GM12878 (cell line): ENCODE measurements at regions not wholly inside any gene's neighbourhood (a gene's known extent, or its start where the extent isn't known, plus 50 kb on each side); places are given as distances from the start of the nearest gene placed in this dataset.

Experiments used
- ATAC-seq: fragments of 200-7000 bp; cut with Tn5 transposase; 3 replicates; pipeline ENCODE4 v1.9.1; 2020; ENCODE audit warnings: mild to moderate bottlenecking, moderate library complexity
- BruUV-seq: library from RNA; stranded (reverse); fragments of 400-500 nt; replicated peaks from 2 replicates; lab custom pipeline; 2021; lab: Mats Ljungman, UMichigan
- CTCF ChIA-PET: fragments of 300-600 bp; sonication (Branson Sonifier 250); formaldehyde crosslinking; extraction: SDS; loops from one replicate; lab custom pipeline; 2021; ENCODE audit warnings: inconsistent platforms; lab: Yijun Ruan, JAX
- POLR2A ChIA-PET: fragments of 350-600 bp; formaldehyde crosslinking; extraction: SDS; loops from one replicate; lab custom pipeline; 2021; ENCODE audit warnings: inconsistent platforms; lab: Charles Lee
- RAD21 ChIA-PET: fragments of 300-600 bp; sonication (Branson Sonifier 250); formaldehyde crosslinking; loops from one replicate; lab custom pipeline; 2023; ENCODE audit warnings: antibody characterized with exemption; ENCODE audit not compliant: unreplicated experiment; lab: Charles Lee
- SMC1A ChIA-PET: fragments of 300-600 bp; sonication (Branson Sonifier 250); formaldehyde crosslinking; loops from one replicate; lab custom pipeline; 2023; ENCODE audit not compliant: unreplicated experiment, uncharacterized antibody; lab: Charles Lee
- DNase-seq: peaks from one replicate; pipeline ENCODE4 v3.0.0-alpha.2; 2011; ENCODE audit warnings: low read depth, low spot score
- FAIRE-seq: peaks from 3 replicates; lab custom pipeline; 2011; peaks lifted over from hg19 to GRCh38; lab: Jason Lieb, UNC
- H2AFZ ChIP-seq: 2 replicates; pipeline ENCODE4 v1.6.0; 2011; ENCODE audit warnings: low read depth, low read length, control low read depth; ENCODE audit not compliant: control insufficient read depth
- H3K27ac ChIP-seq: 2 replicates; pipeline ENCODE4 v1.5.1; 2011; ENCODE audit warnings: control low read depth; ENCODE audit not compliant: control insufficient read depth, insufficient read depth
- H3K27me3 ChIP-seq, 2 experiments: replicated peaks in 1 of 2; 2 replicates each; pipeline versions ENCODE4 v1.6.0 to v1.6.1; 2011; ENCODE audit warnings: low read length in 1 of 2; ENCODE audit not compliant: control insufficient read depth in 2 of 2, insufficient read depth in 2 of 2
- H3K36me3 ChIP-seq, 2 experiments: 2 replicates each; pipeline ENCODE4 v1.5.1; 2011; ENCODE audit warnings: low read length in 1 of 2; ENCODE audit not compliant: control insufficient read depth in 2 of 2, insufficient read depth in 2 of 2
- H3K4me1 ChIP-seq: 2 replicates; pipeline ENCODE4 v1.6.1; 2011; ENCODE audit warnings: mild to moderate bottlenecking, low read length, moderate library complexity, mixed read lengths; ENCODE audit not compliant: control insufficient read depth, insufficient read depth
- H3K4me2 ChIP-seq: 2 replicates; pipeline ENCODE4 v1.6.0; 2011; ENCODE audit warnings: control low read depth; ENCODE audit not compliant: control insufficient read depth, insufficient read depth
- H3K4me3 ChIP-seq: fragments of 200-600 bp; sonication (generic); 2 replicates; pipeline ENCODE4 v1.5.1; 2016
- H3K79me2 ChIP-seq: 2 replicates; pipeline ENCODE4 v1.6.0; 2011; ENCODE audit warnings: low read length; ENCODE audit not compliant: control insufficient read depth, insufficient read depth
- H3K9ac ChIP-seq: 2 replicates; pipeline ENCODE4 v1.8.0; 2011; ENCODE audit warnings: low read length, control low read depth, mixed read lengths; ENCODE audit not compliant: control insufficient read depth, insufficient read depth
- H3K9me3 ChIP-seq: replicated peaks from 3 replicates; pipeline ENCODE4 v1.5.1; 2011; ENCODE audit warnings: mild to moderate bottlenecking, low read length; ENCODE audit not compliant: control insufficient read depth, insufficient read depth
- H4K20me1 ChIP-seq: 2 replicates; pipeline ENCODE4 v1.6.0; 2011; ENCODE audit not compliant: control insufficient read depth, insufficient read depth
- CBFB ChIP-seq: IDR thresholded peaks from 2 replicates; pipeline ENCODE4 v1.6.1; 2016; ENCODE audit warnings: antibody characterized with exemption, low read depth
- CBX3 ChIP-seq: fragments of 200-600 bp; sonication (generic); IDR thresholded peaks from 2 replicates; pipeline ENCODE4 v1.6.1; 2016; ENCODE audit warnings: low read depth, borderline replicate concordance
- CHD1 ChIP-seq: IDR thresholded peaks from 2 replicates; pipeline ENCODE4 v1.6.1; 2012; ENCODE audit warnings: low read depth, low read length, improper control_type of control experiment
- EP300 ChIP-seq, 2 experiments: fragments of 150-350 bp in 1 of 2; IDR thresholded peaks; 2 replicates each; pipeline ENCODE4 v1.6.1; 2011 to 2012; ENCODE audit warnings: low read depth in 2 of 2, low read length in 2 of 2, borderline replicate concordance in 1 of 2, improper control_type of control experiment in 1 of 2, inconsistent platforms in 1 of 2; ENCODE audit not compliant: control insufficient read depth in 1 of 2
- KAT2A ChIP-seq: conservative IDR thresholded peaks from 2 replicates; pipeline ENCODE4 v1.6.1; 2011; ENCODE audit warnings: low read depth, low read length; ENCODE audit not compliant: control insufficient read depth
- KDM1A ChIP-seq: fragments of 200-600 bp; sonication (generic); IDR thresholded peaks from 2 replicates; pipeline ENCODE4 v1.6.1; 2016; ENCODE audit warnings: borderline replicate concordance
- POLR2AphosphoS5 ChIP-seq: IDR thresholded peaks from 2 replicates; pipeline ENCODE4 v1.6.1; 2011; ENCODE audit warnings: mild to moderate bottlenecking, low read length, inconsistent platforms
- SIX5 ChIP-seq: IDR thresholded peaks from 2 replicates; pipeline ENCODE4 v1.6.1; 2011; ENCODE audit warnings: mild to moderate bottlenecking, low read depth, low read length, moderate library complexity; ENCODE audit not compliant: severe bottlenecking
- SMAD1 ChIP-seq: fragments of 450-650 bp; IDR thresholded peaks from 2 replicates; pipeline ENCODE4 v1.6.1; 2018; ENCODE audit warnings: mild to moderate bottlenecking, low read depth; ENCODE audit not compliant: partially characterized antibody
- SPI1 ChIP-seq: IDR thresholded peaks from 2 replicates; pipeline ENCODE4 v1.6.1; 2011; ENCODE audit warnings: low read depth, mild to moderate bottlenecking, low read length, moderate library complexity, borderline replicate concordance; ENCODE audit not compliant: insufficient read depth
- SREBF1 ChIP-seq: IDR thresholded peaks from 2 replicates; pipeline ENCODE4 v1.6.1; 2012; ENCODE audit warnings: mild to moderate bottlenecking, low read length
- SRF ChIP-seq, 2 experiments: IDR thresholded peaks; 2 replicates each; pipeline ENCODE4 v1.6.1; 2011; ENCODE audit warnings: low read depth in 2 of 2, low read length in 2 of 2, mild to moderate bottlenecking in 1 of 2, moderate library complexity in 1 of 2
- TCF3 ChIP-seq: IDR thresholded peaks from 2 replicates; pipeline ENCODE4 v1.6.1; 2012; ENCODE audit warnings: low read depth, mild to moderate bottlenecking, low read length, borderline replicate concordance; ENCODE audit not compliant: insufficient read depth
- WGBS: methylation state at CpG from one replicate; pipeline ENCODE4 v1.1.6; 2016; ENCODE audit warnings: low lambda C conversion rate; ENCODE audit not compliant: insufficient replicate concordance, insufficient coverage; ENCODE audit errors: missing lambda C conversion rate; 5-methylcytosine and 5-hydroxymethylcytosine counted together
- in situ Hi-C: fragments of 300-500 bp; cut with MboI; formaldehyde crosslinking; loops from 9 replicates; pipeline ENCODE4 v1.14.3; 2018; ENCODE audit warnings: mixed read lengths
- intact Hi-C: fragments of 100-400 bp; cut with micrococcal nuclease; formaldehyde crosslinking; loops from one replicate; pipeline ENCODE4 v1.14.2; 2022; ENCODE audit not compliant: unreplicated experiment
- TF ChIP-seq, protein P1 (sequence below): IDR thresholded peaks from 2 replicates; pipeline ENCODE4 v1.6.1; 2011; ENCODE audit warnings: borderline replicate concordance, low read depth, mild to moderate bottlenecking, moderate library complexity, mixed read lengths, low read length; ENCODE audit not compliant: insufficient read depth; ENCODE audit errors: extremely low read length

- FAIRE-seq (no peak), DNase-seq (no peak), ATAC-seq (no peak)
- H3K4me1 ChIP-seq = no peaks in the 10 kb centered on the region
- no peaks in the 10 kb centered on the region for H4K20me1 ChIP-seq
- TF ChIP-seq SPI1 (peak; percentile 57; the same call in 1 of the 2 replicates), TCF3 (no peak)
- no peaks in the 10 kb centered on the region for H3K9me3 ChIP-seq
- ChIA-PET RAD21 (no interaction called here), SMC1A (no interaction called here), POLR2A (no interaction called here), CTCF (no interaction called here)
- H3K4me2 ChIP-seq = no peak overlapping the region
- no TSS peak for BruUV-seq
- H3K36me3 ChIP-seq = no peaks in the 10 kb centered on the region
- no peak overlapping the region for H3K9ac ChIP-seq
- intact Hi-C loops (no loop called here), in situ Hi-C loops (no loop called here)
- H3K79me2 ChIP-seq = no peaks in the 10 kb centered on the region
- WGBS = 51% methylated on average over 6 of the region's 6 CpGs
- H3K27me3 ChIP-seq = no peaks in the 10 kb centered on the region
- H2AFZ ChIP-seq = no peak overlapping the region
- H3K4me3 ChIP-seq = no peak overlapping the region
- no peak overlapping the region for H3K27ac ChIP-seq
Observed at GRCh38 chr6:18053555-18054445, 66.4 kb upstream of the KIF13A start.

- POLR2A ChIA-PET = no interaction called here
- Histone ChIP-seq H4K20me1 (no peaks in the 10 kb centered on the region), H3K9me3 (no peaks in the 10 kb centered on the region), H3K4me2 (no peak overlapping the region), H3K9ac (no peak overlapping the region), H3K4me1 (no peaks in the 10 kb centered on the region), H3K27me3 (no peaks in the 10 kb centered on the region), H3K79me2 (no peaks in the 10 kb centered on the region), H3K4me3 (no peak overlapping the region), H3K27ac (no peak overlapping the region), H3K36me3 (no peaks in the 10 kb centered on the region), H2AFZ (no peak overlapping the region)
- WGBS = 60% methylated on average over 7 of the region's 7 CpGs
- ATAC-seq (no peak), DNase-seq (no peak), FAIRE-seq (no peak)
- BruUV-seq = no TSS peak
- CTCF ChIA-PET = no interaction called here
- RAD21 ChIA-PET = no interaction called here
- in situ Hi-C loops = no loop called here
- intact Hi-C loops = no loop called here
- TF ChIP-seq CBX3 (no peak), SIX5 (no peak), EP300 (IDR thresholded peaks at IDR 0.05; ENCODE audit: borderline replicate concordance in 1 of 2, control insufficient read depth in 1 of 2, low read depth in 2 of 2, low read length in 2 of 2) (no peak), POLR2AphosphoS5 (no peak), KAT2A (no peak), SRF (IDR thresholded peaks at IDR 0.05; ENCODE audit: low read depth in 2 of 2, low read length in 2 of 2) (no peak), SMAD1 (no peak), CBFB (no peak), KDM1A (no peak), SREBF1 (no peak), CHD1 (no peak)
- TF ChIP-seq, protein P1, sequence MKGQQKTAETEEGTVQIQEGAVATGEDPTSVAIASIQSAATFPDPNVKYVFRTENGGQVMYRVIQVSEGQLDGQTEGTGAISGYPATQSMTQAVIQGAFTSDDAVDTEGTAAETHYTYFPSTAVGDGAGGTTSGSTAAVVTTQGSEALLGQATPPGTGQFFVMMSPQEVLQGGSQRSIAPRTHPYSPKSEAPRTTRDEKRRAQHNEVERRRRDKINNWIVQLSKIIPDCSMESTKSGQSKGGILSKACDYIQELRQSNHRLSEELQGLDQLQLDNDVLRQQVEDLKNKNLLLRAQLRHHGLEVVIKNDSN = no peak
- SMC1A ChIA-PET = no interaction called here
Observed at GRCh38 chr6:18053078-18053477, 65.6 kb upstream of the KIF13A start.
